HL-60/S4 treated with retinoic acid at 250 ng/mL for 4 days and 3 days (cell line): ENCODE measurements at regions not wholly inside any gene's neighbourhood (a gene's known extent, or its start where the extent isn't known, plus 50 kb on each side); places are given as distances from the start of the nearest gene placed in this dataset.
"Not testable (repeated sequence)": the region's sequence is repeated elsewhere in the genome, so short reads cannot be mapped to it uniquely, and the experiment has no call there.

Experiments
- in situ Hi-C: fragments of 300-500 bp; cut with MboI; formaldehyde crosslinking; loops from 2 replicates; pipeline ENCODE4 v1.7.0; 2022; ENCODE audit warnings: low sequenced_read_pairs

DNA sequence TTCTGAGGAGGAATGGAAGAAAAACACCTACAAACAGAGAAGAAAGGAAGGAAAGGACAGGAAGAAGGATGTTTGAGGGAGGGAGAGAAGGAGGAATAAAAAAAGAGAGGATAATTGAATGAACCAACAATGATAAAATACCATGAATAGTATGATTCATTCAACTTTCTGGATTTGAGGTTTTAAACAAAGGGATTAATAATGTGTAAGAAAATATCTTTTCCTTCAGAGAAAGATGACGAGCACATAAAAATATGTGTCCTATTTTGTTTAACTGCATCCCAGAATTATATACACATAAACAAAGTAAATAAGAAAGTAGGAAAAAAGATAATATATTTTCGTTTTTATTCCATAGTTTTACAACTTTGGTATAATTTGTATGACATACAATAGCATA is 1380.4 kb downstream of the STIM2 start:
- in situ Hi-C loops: no loop called here

DNA sequence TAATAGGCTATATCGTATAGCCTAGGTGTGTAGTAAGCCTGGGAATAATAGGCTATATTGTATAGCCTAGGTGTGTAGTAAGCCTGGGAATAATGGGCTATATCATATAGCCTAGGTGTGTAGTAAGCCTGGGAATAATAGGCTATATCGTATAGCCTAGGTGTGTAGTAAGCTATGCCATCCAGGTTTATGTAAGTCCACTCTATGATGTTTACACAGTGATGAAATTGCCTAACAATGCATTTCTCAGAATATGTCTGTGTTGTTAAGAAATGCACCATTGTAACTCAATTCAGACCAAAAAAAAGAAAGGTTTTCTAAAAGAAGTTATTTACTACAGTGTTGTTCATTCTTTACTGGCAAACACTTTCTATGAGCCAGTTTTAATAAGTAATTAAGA is 1387.2 kb downstream of the STIM2 start:
- in situ Hi-C loops: no loop called here

DNA sequence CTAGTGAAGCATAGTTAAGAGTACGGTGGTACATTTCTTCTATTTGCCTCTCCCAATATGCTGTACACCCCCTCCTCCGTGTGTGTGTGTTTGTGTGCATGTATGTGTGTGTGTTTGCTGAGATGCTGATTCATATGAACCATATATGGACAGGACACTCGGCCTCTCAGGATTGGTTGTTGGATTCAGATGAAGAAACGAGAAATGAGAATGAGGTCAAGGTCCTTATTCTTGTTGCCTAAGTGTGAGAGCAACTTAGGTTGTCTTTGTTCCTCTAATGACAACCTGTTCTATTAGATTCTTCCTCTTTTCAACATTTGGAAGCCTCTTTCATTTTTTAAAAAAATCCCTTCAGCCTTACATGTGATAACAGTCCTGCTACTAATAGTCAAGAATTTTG is 1387.6 kb downstream of the STIM2 start:
- in situ Hi-C loops: no loop called here

DNA sequence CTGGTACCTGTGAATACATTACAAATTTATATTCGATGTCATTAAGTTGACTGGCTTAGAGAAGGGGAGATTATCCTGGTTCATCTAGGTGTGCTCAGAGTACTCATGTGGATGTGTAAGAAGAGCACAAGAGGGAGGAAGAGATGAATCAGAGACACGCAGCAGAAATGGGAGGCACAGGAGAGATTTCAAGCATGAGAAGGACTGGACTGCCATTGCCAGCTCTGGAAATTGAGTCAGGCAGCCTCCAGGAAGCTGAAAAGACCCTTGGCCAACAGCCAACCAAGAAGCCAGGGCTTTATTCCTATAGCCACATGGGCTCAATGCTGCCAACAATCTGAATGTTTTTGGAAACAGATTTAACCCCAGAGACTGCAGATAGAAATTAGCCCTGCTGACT is 1390.0 kb downstream of the STIM2 start:
- in situ Hi-C loops: no loop called here

DNA sequence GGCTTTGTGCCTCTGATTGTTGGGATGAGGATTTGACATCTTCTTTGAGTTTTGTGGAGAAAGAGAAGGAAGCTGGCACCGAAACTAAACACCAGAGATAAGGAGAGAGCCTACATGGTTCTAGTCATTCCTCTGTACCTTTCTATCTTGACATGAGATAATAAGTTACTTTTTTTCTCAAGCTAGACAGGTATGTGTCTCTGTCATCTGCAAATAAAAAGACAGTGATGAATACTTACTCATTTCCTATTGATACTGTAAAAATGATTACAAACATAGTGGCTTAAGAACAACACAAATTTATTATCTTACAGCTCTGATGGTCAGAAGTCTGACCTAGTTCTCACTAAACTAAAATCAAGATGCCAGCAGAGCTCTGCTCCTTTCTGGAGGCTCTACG is 1391.2 kb downstream of the STIM2 start:
- in situ Hi-C loops: no loop called here

DNA sequence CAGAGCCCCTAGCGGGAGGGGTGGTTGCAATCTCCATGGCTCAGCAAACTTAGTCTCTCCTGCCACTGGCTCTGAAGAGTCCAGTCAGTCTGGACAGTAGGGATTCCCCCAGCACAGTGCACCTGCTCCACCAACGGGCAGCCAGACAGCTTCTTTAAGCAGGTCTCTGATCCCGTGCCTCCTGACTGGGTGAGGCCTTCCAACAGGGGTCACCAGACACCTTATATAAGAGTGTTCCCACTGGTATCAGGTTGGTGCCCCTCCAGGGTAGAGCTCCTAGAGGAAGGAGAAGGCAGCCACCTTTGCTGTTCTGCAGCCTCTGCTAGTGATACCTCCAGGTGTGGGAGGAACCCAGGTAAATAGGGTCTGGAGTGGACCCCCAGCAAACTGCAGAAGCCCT is 1393.4 kb downstream of the STIM2 start:
- in situ Hi-C loops: no loop called here

DNA sequence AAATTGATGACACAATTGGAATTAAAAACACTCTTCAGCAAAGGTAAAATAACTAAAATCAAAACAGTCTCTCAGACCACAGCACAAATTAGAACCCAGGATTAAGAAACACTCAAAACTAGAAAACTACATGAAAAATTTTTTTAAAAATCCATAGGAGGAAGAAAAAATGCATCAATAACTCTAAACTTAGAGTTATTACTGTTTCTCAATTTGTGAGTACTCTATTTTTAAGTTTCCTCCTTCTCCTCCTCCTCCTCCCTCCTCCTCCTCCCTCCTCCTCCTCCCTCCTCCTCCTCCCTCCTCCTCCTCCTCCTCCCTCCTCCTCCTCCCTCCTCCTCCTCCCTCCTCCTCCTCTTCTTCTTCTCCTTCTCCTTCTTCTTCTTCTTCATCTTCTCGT is 1395.7 kb downstream of the STIM2 start:
- in situ Hi-C loops: no loop called here

DNA sequence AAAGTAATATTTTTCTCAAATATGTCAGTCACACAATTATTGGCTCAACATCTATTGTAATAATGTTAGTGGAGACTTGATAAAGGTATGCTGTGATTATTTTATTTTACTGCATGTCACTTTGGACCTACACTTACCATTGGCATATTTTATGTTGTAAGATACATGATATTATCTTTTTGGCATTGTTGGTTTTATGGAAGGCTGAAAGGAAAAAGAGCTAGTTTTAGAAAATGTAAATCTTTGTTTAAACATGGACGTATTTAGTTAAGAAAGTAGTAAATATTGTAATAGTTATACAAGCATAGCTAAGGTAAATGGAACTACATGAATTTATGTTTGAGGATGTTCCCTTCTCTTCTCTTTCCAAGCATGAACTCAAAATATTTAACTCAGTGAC is 1399.3 kb downstream of the STIM2 start:
- in situ Hi-C loops: no loop called here

DNA sequence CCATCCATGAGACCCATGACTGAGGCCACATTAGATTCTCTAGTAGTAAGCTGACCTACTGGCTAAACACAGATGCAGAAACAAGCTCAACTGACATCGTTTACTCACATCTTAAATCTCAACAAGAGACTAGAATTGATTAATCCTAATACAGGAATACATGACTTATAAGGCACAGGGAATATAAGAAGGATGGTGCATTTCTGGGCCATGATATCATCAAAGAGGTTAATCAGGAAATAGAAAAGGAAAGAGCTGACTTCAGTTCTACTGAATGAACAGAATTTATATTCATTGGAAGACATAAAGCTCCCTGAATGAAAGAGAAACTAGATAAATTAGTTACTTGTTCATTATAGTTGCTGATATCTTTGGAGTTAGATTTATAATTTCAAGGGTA is 1406.5 kb downstream of the STIM2 start:
- in situ Hi-C loops: no loop called here

DNA sequence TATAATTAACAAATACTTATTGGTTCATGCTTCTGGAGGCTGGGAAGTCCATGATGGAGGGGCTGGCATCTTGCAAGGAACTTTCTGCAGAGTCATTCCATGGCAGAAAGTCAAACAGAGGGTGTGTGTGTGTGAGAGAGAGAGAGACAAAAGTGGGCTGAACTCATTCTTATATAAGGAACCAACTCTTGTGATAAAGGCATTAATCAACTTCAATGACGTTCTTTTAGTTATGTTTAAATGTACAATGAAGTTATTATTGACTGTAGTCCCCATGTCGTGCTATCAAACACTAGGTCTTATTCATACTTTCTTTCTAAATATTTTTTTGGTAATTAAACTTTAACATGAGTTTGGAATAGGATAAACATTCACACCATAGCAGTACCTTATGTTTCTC is 1408.8 kb downstream of the STIM2 start:
- in situ Hi-C loops: no loop called here

DNA sequence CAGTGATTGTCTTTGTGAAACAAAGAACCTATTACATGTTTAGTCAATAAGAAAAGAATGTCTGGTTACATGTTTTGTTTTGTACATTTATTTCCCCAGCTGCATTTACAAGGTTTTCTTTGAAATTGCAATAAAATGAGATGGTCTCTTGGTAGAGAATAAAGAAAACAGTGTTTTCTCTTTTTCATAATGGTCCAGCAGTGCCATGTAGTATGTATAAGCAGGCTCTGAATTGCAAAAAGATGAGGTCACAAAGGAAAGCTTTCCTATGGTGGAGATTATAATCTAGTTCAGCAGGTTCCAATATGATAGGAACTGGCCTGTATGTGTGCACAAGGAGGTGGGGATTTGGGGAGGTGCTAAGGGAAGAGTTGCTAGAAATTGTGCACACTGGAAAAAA is 1417.3 kb downstream of the STIM2 start:
- in situ Hi-C loops: no loop called here

DNA sequence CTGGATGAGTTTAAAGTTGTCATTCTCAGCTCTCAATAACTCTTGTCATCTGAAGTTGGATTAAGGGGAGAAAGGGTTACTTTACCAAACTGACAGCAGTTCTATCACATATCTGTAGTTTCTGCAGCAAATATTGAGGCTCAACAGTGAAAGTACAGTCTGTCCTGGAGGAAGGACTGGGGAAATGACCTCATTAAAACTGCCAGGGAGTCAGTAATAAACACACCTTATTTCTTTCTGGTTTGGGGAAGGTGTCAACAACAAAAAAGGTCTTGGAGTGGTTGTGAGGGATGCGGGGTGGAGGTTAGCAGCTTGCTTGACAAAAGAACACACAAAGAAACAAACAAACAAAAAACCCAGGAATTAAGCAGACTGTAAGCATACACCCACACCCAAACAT is 1418.0 kb downstream of the STIM2 start:
- in situ Hi-C loops: no loop called here

DNA sequence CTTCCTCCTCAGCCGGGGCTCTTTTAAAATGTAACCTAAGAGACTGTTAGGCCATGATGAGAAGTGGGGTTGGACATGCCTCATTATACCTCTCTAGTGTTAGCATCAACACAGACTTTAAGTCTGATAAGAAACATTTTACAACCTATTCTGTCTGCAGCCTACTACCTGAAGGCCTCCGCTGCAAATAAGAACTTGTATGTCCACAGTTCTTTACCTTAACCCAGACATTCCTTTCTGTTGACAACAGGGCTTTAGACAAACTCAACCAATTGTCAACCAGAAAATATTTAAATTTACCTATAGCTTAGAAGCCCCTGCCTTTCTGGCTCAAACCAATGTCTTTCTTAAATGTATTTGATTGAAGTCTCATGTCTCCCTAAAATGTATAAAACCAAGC is 1418.6 kb downstream of the STIM2 start:
- in situ Hi-C loops: no loop called here

DNA sequence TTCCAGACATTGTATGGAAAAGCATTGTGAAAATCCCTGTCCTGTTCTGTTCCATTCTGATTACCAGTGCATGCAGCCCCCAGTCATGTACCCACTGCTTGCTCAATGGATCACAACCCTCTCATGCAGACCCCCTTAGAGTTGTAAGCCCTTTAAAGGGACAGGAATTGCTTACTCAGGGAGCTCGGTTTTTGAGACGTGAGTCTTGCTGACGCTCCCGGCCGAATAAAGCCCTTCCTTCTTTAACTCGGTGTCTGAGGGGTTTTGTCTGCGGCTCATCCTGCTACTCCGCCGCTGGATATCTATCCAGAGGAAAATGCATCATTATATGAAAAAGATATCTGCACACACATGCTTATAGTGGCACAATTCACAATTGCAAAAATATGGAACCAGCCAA is 1425.6 kb downstream of the STIM2 start:
- in situ Hi-C loops: not testable (repeated sequence)

DNA sequence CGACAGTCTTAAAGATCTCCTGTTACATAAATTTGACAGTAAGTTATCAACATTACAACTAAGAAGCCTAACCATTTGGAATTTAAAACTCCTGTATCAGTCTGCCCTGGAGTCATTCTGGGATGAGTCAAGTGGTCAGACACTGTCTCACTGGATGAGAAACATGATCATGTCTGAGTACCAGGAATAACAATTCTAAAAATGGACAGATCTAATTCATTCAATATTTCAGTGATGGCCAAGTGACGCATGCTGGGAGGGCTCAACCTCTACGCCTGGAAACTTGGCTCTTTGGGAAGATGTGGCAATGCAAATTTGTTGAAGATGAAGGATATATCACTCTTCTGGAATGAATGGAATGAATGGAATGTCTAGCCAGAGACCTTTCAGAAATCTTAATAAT is 1427.2 kb downstream of the STIM2 start:
- in situ Hi-C loops: no loop called here

DNA sequence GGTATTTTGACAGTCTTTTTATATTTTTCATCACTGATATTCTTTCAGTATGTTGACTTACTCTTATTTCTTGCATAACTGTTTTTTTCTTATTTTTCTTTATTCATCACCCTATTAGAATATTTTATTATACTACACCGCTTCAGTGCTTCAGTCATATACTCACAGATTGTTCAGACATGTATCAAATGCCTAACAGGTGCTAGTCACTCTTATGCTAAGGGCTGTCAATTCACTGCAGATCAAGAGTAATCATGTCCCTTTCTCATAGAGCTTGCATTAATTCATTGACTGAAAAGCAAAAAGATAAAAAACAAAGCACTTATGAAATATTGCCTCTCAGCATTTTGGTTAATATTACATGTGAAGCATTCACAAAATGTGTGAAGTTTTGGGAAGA is 1435.6 kb downstream of the STIM2 start:
- in situ Hi-C loops: no loop called here

DNA sequence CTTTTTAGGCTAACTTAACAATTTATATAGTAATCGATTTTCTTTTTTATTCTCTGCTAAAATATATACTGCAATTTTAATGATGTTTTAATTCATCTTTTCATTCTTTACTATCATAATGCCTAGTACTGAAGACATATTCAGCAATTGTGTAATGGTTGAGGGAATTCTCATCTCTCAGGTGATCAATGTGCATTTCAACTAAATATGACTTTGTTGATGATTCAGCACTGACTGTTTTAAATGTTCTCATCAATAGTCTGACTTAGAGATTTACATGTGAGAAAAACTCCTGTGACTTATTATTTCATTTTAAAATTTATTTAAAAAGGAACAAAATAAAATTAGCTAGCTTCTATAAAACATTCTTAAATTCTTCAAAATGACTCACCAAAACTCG is 1450.3 kb downstream of the STIM2 start:
- in situ Hi-C loops: no loop called here

DNA sequence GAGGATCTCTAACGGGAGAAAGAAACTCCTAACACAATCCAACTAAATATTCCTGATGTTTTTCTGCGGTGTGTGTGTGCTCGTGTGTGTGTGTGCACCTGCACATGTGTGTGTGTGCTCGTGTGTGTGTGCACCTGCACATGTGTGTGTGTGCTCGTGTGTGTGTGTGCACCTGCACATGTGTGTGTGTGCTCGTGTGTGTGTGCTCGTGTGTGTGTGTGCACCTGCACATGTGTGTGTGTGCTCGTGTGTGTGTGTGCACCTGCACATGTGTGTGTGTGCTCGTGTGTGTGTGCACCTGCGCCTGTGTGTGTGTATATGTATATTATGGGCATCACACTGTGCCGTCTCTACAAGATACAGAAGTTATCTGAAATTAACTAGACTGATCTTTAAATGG is 1451.9 kb downstream of the STIM2 start:
- in situ Hi-C loops: not testable (repeated sequence)

DNA sequence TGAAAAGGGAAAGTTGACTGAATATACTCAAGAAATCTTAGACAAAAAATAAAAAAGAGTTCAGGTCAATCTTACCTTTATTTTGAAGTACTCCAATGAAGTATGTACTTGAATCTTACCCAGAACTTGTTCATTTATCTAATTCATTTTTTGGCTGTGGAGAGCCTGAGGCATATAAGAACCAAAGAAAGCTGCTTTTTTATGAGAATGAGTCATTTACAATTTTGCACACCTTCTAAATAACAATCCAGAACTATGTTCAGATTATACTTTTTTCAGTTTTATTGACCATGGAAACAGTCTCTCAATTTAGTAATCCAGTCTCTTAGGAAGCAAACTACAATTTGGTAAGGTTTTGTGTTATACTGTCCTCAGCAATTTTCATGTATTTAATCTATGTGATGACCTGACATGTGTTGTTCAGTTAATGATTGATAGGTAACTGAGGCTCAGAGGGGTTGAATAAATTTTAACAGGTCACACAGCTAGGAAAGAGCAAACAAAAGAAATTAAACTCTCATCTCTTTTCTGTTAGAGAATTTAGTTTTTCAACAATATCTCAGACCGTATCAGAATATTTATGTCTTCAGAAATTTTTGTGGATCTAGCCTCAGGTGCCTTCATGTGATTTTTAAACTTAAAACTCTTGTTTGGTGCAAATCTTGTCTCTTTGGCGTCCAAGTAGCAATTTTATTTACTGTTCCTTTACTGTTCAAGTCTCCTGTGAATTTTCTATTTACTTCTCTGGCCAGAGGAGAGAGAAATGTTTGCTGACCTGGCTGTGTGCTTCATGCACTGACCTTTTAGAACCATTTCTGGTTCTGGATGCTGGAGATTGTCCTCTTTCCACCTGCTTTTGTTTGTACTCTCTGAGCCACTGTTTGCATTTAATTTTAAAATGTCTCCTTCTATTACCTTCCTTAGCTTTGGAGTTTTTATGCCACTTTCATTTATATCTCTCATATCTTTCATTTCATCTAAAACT is 1453.4 kb downstream of the STIM2 start:
- in situ Hi-C loops: no loop called here

DNA sequence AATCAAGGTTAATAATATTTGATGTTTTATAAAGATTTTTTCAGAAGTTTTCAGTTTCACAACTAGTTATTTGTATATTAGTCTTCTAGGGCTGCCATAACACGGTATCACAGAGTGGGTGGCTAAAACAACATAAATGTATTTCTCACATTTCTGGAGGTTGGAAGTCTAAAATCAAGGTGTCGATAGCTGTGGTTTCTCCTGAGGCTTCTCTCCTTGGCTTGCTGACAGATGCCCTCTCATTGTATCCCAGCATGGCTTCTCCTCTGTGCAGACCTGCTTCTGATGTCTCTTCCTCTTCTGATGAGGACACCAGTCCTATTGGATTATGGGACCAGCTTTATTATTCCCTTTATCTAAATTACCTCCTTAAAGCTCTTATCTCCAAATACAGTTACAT is 1456.6 kb downstream of the STIM2 start:
- in situ Hi-C loops: no loop called here

DNA sequence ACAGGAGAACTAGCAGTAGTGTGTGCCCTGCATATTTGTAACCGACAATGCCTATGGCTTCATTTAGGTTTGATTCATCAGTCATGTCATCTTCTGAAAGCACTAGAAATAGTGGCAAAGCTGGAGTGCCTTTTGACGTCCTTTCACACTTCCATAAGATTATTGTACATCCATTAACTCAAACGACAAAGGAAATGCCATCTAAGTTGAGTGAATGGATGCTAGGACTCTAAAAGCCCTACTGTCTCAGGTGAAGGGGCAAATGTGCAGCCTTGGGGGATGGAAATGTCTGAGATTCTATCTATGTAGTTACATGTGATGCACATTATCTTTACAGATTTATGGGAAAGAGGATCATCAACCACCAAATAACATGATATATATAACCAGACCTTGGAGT is 1473.6 kb downstream of the STIM2 start:
- in situ Hi-C loops: no loop called here

DNA sequence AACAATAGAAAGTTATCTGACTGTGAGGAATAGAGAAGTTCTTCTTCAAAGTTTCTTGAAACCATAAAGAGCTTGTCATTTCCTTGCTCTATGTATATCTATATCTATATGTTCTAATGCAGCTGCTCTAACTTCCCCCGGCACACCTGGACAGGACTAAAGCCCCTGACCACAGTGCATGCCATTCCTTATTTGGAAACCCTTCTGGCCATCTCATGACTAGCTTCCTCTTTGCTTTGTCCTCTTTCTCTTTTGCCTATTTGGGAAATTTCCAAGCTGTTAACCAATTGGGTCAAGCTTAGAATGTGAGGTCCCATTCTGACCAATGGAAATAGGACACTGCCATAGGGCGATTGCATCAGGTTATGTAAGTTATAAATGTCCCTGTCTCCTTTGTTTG is 1481.1 kb downstream of the STIM2 start:
- in situ Hi-C loops: no loop called here

DNA sequence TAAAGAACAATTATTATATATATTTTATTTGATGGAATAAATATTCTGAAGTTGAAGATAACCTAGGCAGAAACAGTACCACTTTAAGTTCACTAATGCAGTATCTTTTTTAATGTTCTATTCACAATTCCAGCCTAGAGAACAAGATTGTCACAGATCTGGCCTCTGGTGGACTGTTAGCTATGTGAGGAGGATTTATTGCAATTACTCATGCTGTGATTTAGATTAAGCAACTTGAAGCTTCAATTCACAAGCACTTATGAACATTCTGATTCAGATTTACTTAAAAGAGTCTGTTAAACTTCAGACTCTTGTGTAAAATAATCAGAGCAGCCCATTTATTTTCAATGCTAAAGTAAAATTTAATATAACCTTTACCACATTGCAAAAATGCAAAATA is 1489.8 kb downstream of the STIM2 start:
- in situ Hi-C loops: no loop called here
